Calu3 (cell line): ENCODE measurements at regions not wholly inside any gene's neighbourhood (a gene's known extent, or its start where the extent isn't known, plus 50 kb on each side); places are given as distances from the start of the nearest gene placed in this dataset.

ENCODE experiments used
- BruUV-seq: library from RNA; stranded (reverse); fragments of 400-500 nt; replicated peaks from 2 replicates; lab custom pipeline; 2021; lab: Mats Ljungman, UMichigan
- CTCF ChIA-PET: fragments of 300-600 bp; sonication (Branson Sonifier 250); formaldehyde crosslinking; loops from one replicate; lab custom pipeline; 2022; ENCODE audit warnings: antibody characterized with exemption; lab: Charles Lee
- DNase-seq: peaks from one replicate; pipeline ENCODE4 v3.0.0; 2022
- H3K27ac Mint-ChIP-seq: one replicate; pipeline ENCODE4 v1.8.0; 2022; ENCODE audit warnings: mixed read lengths; ENCODE audit not compliant: unreplicated experiment
- H3K27me3 Mint-ChIP-seq: one replicate; pipeline ENCODE4 v1.8.0; 2022; ENCODE audit warnings: mixed read lengths; ENCODE audit not compliant: unreplicated experiment
- H3K36me3 Mint-ChIP-seq: one replicate; pipeline ENCODE4 v1.8.0; 2022; ENCODE audit warnings: mild to moderate bottlenecking, moderate library complexity, mixed read lengths; ENCODE audit not compliant: insufficient read depth, unreplicated experiment
- H3K4me1 Mint-ChIP-seq: one replicate; pipeline ENCODE4 v1.8.0; 2022; ENCODE audit warnings: mild to moderate bottlenecking, low read depth, mixed read lengths; ENCODE audit not compliant: unreplicated experiment
- H3K4me3 Mint-ChIP-seq: one replicate; pipeline ENCODE4 v1.8.0; 2022; ENCODE audit warnings: mild to moderate bottlenecking, low read depth, moderate library complexity, mixed read lengths; ENCODE audit not compliant: unreplicated experiment
- H3K9me3 Mint-ChIP-seq: one replicate; pipeline ENCODE4 v1.8.0; 2022; ENCODE audit warnings: low read depth, mixed read lengths; ENCODE audit not compliant: unreplicated experiment
- intact Hi-C: fragments of 100-400 bp; cut with micrococcal nuclease; formaldehyde crosslinking; loops from one replicate; pipeline ENCODE4 v1.10.0; 2022; ENCODE audit not compliant: unreplicated experiment
- TF ChIP-seq, protein P1 (sequence below): fragments of 200-600 bp; IDR thresholded peaks from one replicate; pipeline ENCODE4 v1.8.0; 2022; ENCODE audit warnings: antibody characterized with exemption; ENCODE audit not compliant: unreplicated experiment

DNA sequence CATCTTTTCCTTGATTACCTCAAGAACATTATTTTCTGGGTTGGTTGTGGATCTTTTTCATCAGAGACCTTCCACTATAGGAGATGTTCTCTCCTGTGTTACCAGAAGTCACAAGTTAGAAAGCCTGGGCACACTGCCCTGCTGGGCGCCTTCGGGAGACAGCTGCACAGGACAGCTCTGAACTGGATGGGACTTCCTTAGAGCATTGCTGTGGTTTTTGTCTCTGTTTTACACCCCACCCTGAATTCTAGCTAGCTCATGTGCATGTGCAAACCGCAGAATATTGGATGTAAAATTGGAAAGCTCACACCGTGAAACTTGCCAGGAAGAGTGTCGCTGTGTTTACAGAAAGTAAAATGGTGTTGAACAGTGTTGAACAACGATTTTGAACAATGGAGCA lies 54.4 kb upstream of the SEC61G start:
- TF ChIP-seq, protein P1, sequence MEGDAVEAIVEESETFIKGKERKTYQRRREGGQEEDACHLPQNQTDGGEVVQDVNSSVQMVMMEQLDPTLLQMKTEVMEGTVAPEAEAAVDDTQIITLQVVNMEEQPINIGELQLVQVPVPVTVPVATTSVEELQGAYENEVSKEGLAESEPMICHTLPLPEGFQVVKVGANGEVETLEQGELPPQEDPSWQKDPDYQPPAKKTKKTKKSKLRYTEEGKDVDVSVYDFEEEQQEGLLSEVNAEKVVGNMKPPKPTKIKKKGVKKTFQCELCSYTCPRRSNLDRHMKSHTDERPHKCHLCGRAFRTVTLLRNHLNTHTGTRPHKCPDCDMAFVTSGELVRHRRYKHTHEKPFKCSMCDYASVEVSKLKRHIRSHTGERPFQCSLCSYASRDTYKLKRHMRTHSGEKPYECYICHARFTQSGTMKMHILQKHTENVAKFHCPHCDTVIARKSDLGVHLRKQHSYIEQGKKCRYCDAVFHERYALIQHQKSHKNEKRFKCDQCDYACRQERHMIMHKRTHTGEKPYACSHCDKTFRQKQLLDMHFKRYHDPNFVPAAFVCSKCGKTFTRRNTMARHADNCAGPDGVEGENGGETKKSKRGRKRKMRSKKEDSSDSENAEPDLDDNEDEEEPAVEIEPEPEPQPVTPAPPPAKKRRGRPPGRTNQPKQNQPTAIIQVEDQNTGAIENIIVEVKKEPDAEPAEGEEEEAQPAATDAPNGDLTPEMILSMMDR = no peak
- intact Hi-C loops = no loop called here
- Mint-ChIP-seq H3K4me3 (no peak overlapping the region), H3K9me3 (peaks cover 5% of the 10 kb centered on the region), H3K4me1 (peaks cover 60% of the 10 kb centered on the region), H3K27ac (no peak overlapping the region), H3K36me3 (no peaks in the 10 kb centered on the region), H3K27me3 (no peaks in the 10 kb centered on the region)
- no peak for DNase-seq
- no TSS peak for BruUV-seq
- CTCF ChIA-PET = interaction anchor here (0.6 kb wide), 2 partner anchors 307 to 1465 kb away, joined by 3 read pairs; no protein-coding TSS in a partner anchor

DNA sequence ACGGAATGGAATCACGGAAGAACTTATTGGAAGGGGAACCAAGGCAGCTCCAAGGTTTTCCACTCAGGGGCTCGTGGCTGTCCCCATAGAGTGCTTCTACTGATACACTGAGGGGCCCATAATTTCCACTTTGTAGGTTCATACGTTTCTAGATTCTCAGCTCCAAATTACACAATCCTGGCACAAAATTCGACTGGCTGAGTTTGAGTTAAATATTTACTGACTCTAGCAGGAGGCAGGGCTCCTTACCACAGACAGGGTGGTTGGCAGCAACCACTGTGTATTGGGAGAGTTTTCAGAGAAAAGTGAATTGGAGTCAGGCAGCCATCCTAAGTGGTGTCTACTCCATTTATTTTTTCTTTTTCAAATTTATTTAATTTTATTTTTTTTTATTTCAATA lies 55.4 kb upstream of the SEC61G start:
- intact Hi-C loops = no loop called here
- Mint-ChIP-seq H3K4me3 (no peak overlapping the region), H3K36me3 (no peaks in the 10 kb centered on the region), H3K9me3 (no peaks in the 10 kb centered on the region), H3K4me1 (peaks cover 61% of the 10 kb centered on the region), H3K27me3 (no peaks in the 10 kb centered on the region), H3K27ac (no peak overlapping the region)
- CTCF ChIA-PET = no interaction called here
- DNase-seq = no peak
- BruUV-seq = no TSS peak
- TF ChIP-seq, protein P1 = no peak

DNA sequence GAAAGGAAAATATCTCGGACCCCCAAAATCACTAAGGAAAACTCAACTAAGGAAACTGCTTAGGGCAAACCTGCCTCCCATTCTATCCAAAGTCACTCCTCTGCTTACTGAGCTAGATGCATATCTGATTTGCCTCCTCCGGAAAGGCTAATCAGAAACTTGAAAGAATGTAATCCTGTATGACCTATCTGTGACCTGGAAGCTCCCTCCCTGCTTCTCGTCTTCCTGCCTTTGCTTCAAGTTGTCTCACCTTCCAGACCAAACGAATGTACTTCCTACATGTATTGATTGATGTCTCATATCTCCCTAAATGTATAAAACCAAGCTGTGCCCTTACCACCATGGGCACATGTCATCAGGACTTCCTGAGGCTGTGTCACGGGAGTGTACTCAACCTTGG lies 58.1 kb upstream of the SEC61G start:
- no peaks in the 10 kb centered on the region for H3K9me3 Mint-ChIP-seq
- H3K27me3 Mint-ChIP-seq = no peaks in the 10 kb centered on the region
- intact Hi-C loops = no loop called here
- peak; percentile 23 for DNase-seq
- H3K36me3 Mint-ChIP-seq = no peaks in the 10 kb centered on the region
- peak overlapping the region; percentile 71 for H3K27ac Mint-ChIP-seq
- no TSS peak for BruUV-seq
- H3K4me3 Mint-ChIP-seq = peak overlapping the region; percentile 28
- CTCF ChIA-PET = interaction anchor here (1.1 to 1.5 kb wide), 3 partner anchors 14 to 438 kb away, joined by 4 to 5 read pairs (median 4); no protein-coding TSS in a partner anchor
- H3K4me1 Mint-ChIP-seq = peaks cover 51% of the 10 kb centered on the region
- TF ChIP-seq, protein P1 = no peak

DNA sequence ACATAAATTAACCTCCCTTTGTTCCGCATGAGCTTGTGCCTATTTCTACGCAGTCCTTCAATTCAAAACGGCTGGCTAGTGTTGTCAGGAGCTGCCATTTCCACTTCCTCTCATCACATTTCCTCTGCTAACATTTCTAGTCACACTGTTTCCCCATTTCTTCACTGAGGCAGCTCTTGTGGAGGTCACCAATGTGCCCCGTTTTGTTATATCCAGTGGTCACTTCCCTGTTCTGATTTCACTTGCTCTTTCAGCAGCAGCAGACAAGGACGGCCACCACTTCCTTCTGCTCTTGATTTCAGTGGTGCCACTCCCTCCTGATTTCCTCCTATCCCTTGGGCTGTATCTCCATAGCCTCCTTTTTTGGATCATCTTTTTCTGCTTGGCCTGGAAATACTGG lies 64.8 kb upstream of the SEC61G start:
- peaks cover 29% of the 10 kb centered on the region for H3K4me1 Mint-ChIP-seq
- H3K36me3 Mint-ChIP-seq = no peaks in the 10 kb centered on the region
- intact Hi-C loops = no loop called here
- H3K9me3 Mint-ChIP-seq = peaks cover 6% of the 10 kb centered on the region
- TF ChIP-seq, protein P1 = no peak
- H3K27ac Mint-ChIP-seq = peak overlapping the region; percentile 63
- DNase-seq = no peak
- no TSS peak for BruUV-seq
- CTCF ChIA-PET = no interaction called here
- H3K27me3 Mint-ChIP-seq = no peaks in the 10 kb centered on the region
- peak overlapping the region; percentile 0 for H3K4me3 Mint-ChIP-seq
